Suprapubic skin (tissue), 4 donors: ENCODE measurements at regions not wholly inside any gene's neighbourhood (a gene's known extent, or its start where the extent isn't known, plus 50 kb on each side); places are given as distances from the start of the nearest gene placed in this dataset.

ENCODE experiments used
- DNase-seq, 2 donors: peaks; one replicate each; pipeline ENCODE4 v3.0.0-alpha.2; 2019; ENCODE audit warnings: low spot score in 2 of 2
- H3K27ac ChIP-seq: fragments of 200-600 bp; sonication (generic); one replicate; pipeline ENCODE4 v1.5.1; 2019
- H3K27me3 ChIP-seq: fragments of 200-600 bp; sonication (generic); one replicate; pipeline ENCODE4 v1.5.1; 2019
- H3K36me3 ChIP-seq: fragments of 200-600 bp; sonication (generic); one replicate; pipeline ENCODE4 v1.5.1; 2019
- H3K4me1 ChIP-seq: fragments of 200-600 bp; sonication (generic); one replicate; pipeline ENCODE4 v1.5.1; 2019
- H3K4me3 ChIP-seq: fragments of 200-600 bp; sonication (generic); one replicate; pipeline ENCODE4 v1.5.1; 2019; ENCODE audit warnings: mild to moderate bottlenecking
- H3K9me3 ChIP-seq: fragments of 200-600 bp; sonication (generic); one replicate; pipeline ENCODE4 v1.5.1; 2019
- CTCF ChIP-seq, 2 donors: fragments of 200-600 bp in 1 of 2; fragments of 450-650 bp in 1 of 2; sonication (generic) in 1 of 2; IDR thresholded peaks; one replicate each; pipeline ENCODE4 v1.5.1; 2016 to 2019; ENCODE audit warnings: antibody characterized with exemption in 2 of 2, mild to moderate bottlenecking in 1 of 2, moderate library complexity in 1 of 2
- EP300 ChIP-seq: sonication (generic); formaldehyde crosslinking; IDR thresholded peaks from one replicate; pipeline ENCODE4 v1.6.1; 2017; ENCODE audit warnings: antibody characterized with exemption
- POLR2A ChIP-seq, 2 donors: fragments of 450-650 bp; IDR thresholded peaks; one replicate each; pipeline ENCODE4 v1.6.1; 2017; ENCODE audit warnings: antibody characterized with exemption in 2 of 2, mild to moderate bottlenecking in 2 of 2, moderate library complexity in 2 of 2
- POLR2AphosphoS5 ChIP-seq, 3 donors: sonication (generic); formaldehyde crosslinking; IDR thresholded peaks; one replicate each; pipeline ENCODE4 v1.6.1; 2017; ENCODE audit warnings: antibody characterized with exemption in 3 of 3
- WGBS: methylation state at CpG from one replicate; pipeline ENCODE4 v1.1.5; 2018; 5-methylcytosine and 5-hydroxymethylcytosine counted together

- 69% methylated on average over 8 of the region's 8 CpGs for WGBS
- H3K27ac ChIP-seq = peak overlapping the region; percentile 59
- no peaks in the 10 kb centered on the region for H3K9me3 ChIP-seq
- peaks cover 21% of the 10 kb centered on the region for H3K4me1 ChIP-seq
- TF ChIP-seq POLR2AphosphoS5 (IDR thresholded peaks at IDR 0.05) = no peak
- DNase-seq = no peak
- no peak overlapping the region for H3K4me3 ChIP-seq
- no peaks in the 10 kb centered on the region for H3K36me3 ChIP-seq
- H3K27me3 ChIP-seq = no peaks in the 10 kb centered on the region
Observed at GRCh38 chr14:71363946-71364925, 457.0 kb downstream of the PCNX1 start.

GRCh38 chr14:71365361-71365760 lies 458.1 kb downstream of the PCNX1 start:
- Histone ChIP-seq H3K27ac (no peak overlapping the region), H3K9me3 (no peaks in the 10 kb centered on the region), H3K4me1 (peaks cover 21% of the 10 kb centered on the region), H3K4me3 (no peak overlapping the region), H3K36me3 (no peaks in the 10 kb centered on the region), H3K27me3 (no peaks in the 10 kb centered on the region)
- no peak for DNase-seq
- TF ChIP-seq CTCF (IDR thresholded peaks at IDR 0.05) = no peak
- no peak for TF ChIP-seq POLR2AphosphoS5 (IDR thresholded peaks at IDR 0.05)
- TF ChIP-seq POLR2A (IDR thresholded peaks at IDR 0.05) = no peak
- no peak for TF ChIP-seq EP300
- WGBS = 92% methylated on average over 4 of the region's 4 CpGs

- no peaks in the 10 kb centered on the region for H3K9me3 ChIP-seq
- TF ChIP-seq CTCF (IDR thresholded peaks at IDR 0.05) = no peak
- TF ChIP-seq POLR2AphosphoS5 (IDR thresholded peaks at IDR 0.05) = no peak
- TF ChIP-seq POLR2A (IDR thresholded peaks at IDR 0.05) = no peak
- no peak for TF ChIP-seq EP300
- DNase-seq = no peak
- no peak overlapping the region for H3K27ac ChIP-seq
- H3K4me3 ChIP-seq = no peak overlapping the region
- 94% methylated on average over 4 of the region's 4 CpGs for WGBS
- H3K27me3 ChIP-seq = no peaks in the 10 kb centered on the region
- no peaks in the 10 kb centered on the region for H3K36me3 ChIP-seq
- peaks cover 26% of the 10 kb centered on the region for H3K4me1 ChIP-seq
Observed at GRCh38 chr14:71366861-71367260, 459.6 kb downstream of the PCNX1 start.

- H3K36me3 ChIP-seq = no peaks in the 10 kb centered on the region
- 42% methylated on average over 2 of the region's 2 CpGs for WGBS
- H3K4me3 ChIP-seq = no peak overlapping the region
- H3K27me3 ChIP-seq = no peaks in the 10 kb centered on the region
- peaks cover 16% of the 10 kb centered on the region for H3K4me1 ChIP-seq
- TF ChIP-seq CTCF (IDR thresholded peaks at IDR 0.05) (no peak), EP300 (no peak), POLR2A (IDR thresholded peaks at IDR 0.05) (no peak), POLR2AphosphoS5 (IDR thresholded peaks at IDR 0.05) (no peak)
- H3K27ac ChIP-seq = peak overlapping the region; percentile 76
- no peaks in the 10 kb centered on the region for H3K9me3 ChIP-seq
- no peak for DNase-seq
Observed at GRCh38 chr14:71371711-71372396, 464.6 kb downstream of the PCNX1 start.

GRCh38 chr14:71372411-71372838 lies 465.2 kb downstream of the PCNX1 start:
- Histone ChIP-seq H3K36me3 (no peaks in the 10 kb centered on the region), H3K27ac (peak overlapping the region; percentile 76), H3K4me1 (peaks cover 16% of the 10 kb centered on the region), H3K4me3 (no peak overlapping the region), H3K27me3 (no peaks in the 10 kb centered on the region), H3K9me3 (no peaks in the 10 kb centered on the region)
- no peak for TF ChIP-seq POLR2AphosphoS5 (IDR thresholded peaks at IDR 0.05)
- WGBS = 43% methylated on average over 4 of the region's 4 CpGs
- no peak for DNase-seq

GRCh38 chr14:71373773-71374172 lies 466.5 kb downstream of the PCNX1 start:
- peaks cover 22% of the 10 kb centered on the region for H3K4me1 ChIP-seq
- H3K27me3 ChIP-seq = no peaks in the 10 kb centered on the region
- no peak for TF ChIP-seq POLR2AphosphoS5 (IDR thresholded peaks at IDR 0.05)
- no peak for TF ChIP-seq POLR2A (IDR thresholded peaks at IDR 0.05)
- no peak for TF ChIP-seq EP300
- no peaks in the 10 kb centered on the region for H3K36me3 ChIP-seq
- no peak overlapping the region for H3K4me3 ChIP-seq
- H3K27ac ChIP-seq = no peak overlapping the region
- WGBS = 87% methylated on average over 1 of the region's 1 CpG
- no peaks in the 10 kb centered on the region for H3K9me3 ChIP-seq
- DNase-seq = no peak
